ENCODE measurements at regions not wholly inside any gene's neighbourhood (a gene's known extent, or its start where the extent isn't known, plus 50 kb on each side); places are given as distances from the start of the nearest gene placed in this dataset.

DNA sequence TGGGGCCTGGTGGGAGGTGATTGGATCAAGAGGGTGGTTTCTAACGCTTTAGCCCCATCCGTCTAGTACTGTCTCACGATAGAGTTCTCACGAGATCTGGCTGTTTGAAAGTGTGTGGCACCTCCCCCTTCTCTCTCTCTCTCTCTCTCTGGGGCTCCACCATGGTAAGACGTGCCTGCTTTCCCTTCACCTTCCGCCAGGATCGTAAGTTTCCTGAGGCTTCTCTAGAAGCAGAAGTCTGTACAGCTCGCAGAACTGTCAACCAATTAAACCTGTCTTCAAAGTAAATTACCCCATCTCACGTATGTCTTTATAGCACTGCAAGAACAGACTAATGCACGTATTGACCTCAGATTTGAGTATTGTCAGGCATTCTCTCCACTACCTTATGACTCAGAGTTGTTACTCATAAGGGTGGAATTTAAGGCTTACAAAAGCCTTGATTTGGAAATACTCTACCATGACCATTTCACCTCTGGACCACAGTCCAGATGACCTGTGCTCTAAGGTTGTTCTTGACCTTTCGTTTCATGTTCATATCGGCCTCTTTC, 99.5 kb upstream of the AGAP1 start:
- no peak for TF ChIP-seq CTCF (IDR thresholded peaks at IDR 0.05; ENCODE audit: extremely low read depth in 1 of 2, insufficient read depth in 1 of 2, low read depth in 1 of 2, low read length in 2 of 2)
- TF ChIP-seq EZH2 (IDR thresholded peaks at IDR 0.05; ENCODE audit: borderline replicate concordance, low read depth, low read length, severe bottlenecking): no peak
